SU-DHL-6 (cell line): ENCODE measurements at regions not wholly inside any gene's neighbourhood (a gene's known extent, or its start where the extent isn't known, plus 50 kb on each side); places are given as distances from the start of the nearest gene placed in this dataset.

Source experiments
- EZH2phosphoT487 ChIP-seq: fragments of 200-600 bp; sonication (generic), shearing (Covaris generic); conservative IDR thresholded peaks from 2 replicates; pipeline ENCODE4 v1.6.1; 2018; ENCODE audit warnings: mild to moderate bottlenecking, antibody characterized with exemption, low read length, moderate library complexity, mixed read lengths
- TF ChIP-seq, protein P1 (sequence below): fragments of 200-600 bp; sonication (generic); IDR thresholded peaks from one replicate; pipeline ENCODE4 v1.5.1; 2017; ENCODE audit warnings: antibody characterized with exemption, mild to moderate bottlenecking, low read length, moderate library complexity; ENCODE audit not compliant: insufficient read depth, poor library complexity, severe bottlenecking

DNA sequence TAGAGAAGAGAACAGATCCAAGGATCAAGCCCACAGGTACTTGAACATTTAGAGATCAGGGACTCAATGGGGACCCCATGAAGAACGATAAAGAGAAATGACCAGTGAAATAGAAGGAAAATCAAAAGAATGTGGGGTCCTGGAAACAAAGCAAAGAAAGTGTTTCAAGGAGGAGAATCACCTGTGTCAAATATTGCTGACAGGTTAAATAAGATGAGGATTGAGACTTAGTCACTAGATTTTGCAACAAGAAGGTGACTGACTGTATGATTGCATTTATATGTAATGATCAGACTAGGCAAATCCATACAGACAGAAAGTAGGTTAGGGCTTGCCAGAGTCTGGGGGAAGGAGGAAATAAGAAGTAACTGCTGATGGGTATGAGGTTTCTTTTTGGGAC, 254.9 kb upstream of the NPY start:
- TF ChIP-seq, protein P1, sequence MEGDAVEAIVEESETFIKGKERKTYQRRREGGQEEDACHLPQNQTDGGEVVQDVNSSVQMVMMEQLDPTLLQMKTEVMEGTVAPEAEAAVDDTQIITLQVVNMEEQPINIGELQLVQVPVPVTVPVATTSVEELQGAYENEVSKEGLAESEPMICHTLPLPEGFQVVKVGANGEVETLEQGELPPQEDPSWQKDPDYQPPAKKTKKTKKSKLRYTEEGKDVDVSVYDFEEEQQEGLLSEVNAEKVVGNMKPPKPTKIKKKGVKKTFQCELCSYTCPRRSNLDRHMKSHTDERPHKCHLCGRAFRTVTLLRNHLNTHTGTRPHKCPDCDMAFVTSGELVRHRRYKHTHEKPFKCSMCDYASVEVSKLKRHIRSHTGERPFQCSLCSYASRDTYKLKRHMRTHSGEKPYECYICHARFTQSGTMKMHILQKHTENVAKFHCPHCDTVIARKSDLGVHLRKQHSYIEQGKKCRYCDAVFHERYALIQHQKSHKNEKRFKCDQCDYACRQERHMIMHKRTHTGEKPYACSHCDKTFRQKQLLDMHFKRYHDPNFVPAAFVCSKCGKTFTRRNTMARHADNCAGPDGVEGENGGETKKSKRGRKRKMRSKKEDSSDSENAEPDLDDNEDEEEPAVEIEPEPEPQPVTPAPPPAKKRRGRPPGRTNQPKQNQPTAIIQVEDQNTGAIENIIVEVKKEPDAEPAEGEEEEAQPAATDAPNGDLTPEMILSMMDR: no peak
- TF ChIP-seq EZH2phosphoT487: no peak
